ENCODE measurements at regions not wholly inside any gene's neighbourhood (a gene's known extent, or its start where the extent isn't known, plus 50 kb on each side); places are given as distances from the start of the nearest gene placed in this dataset.

GRCh38 chr6:126701676-126702560 is 362.0 kb downstream of the CENPW start:
- DNase-seq (ENCODE audit: insufficient read length, low spot score, missing footprints): no peak
- no peaks in the 10 kb centered on the region for H4K20me1 ChIP-seq (ENCODE audit: insufficient read depth, low read length)
- H3K27me3 ChIP-seq (ENCODE audit: insufficient read depth, low read length): no peaks in the 10 kb centered on the region
- peak overlapping the region; percentile 79 for H2AFZ ChIP-seq (ENCODE audit: low read length)
- H3K27ac ChIP-seq (ENCODE audit: low read depth, low read length): no peak overlapping the region
- no peaks in the 10 kb centered on the region for H3K79me2 ChIP-seq (ENCODE audit: insufficient read depth, low read length)
- peak overlapping the region; percentile 41 for H3K4me3 ChIP-seq (ENCODE audit: insufficient read depth, low read length)
- peak overlapping the region; percentile 54 for H3K4me2 ChIP-seq (ENCODE audit: insufficient read depth, low read length)
- H3K9me3 ChIP-seq (ENCODE audit: low read depth, low read length): no peaks in the 10 kb centered on the region
- no peak for TF ChIP-seq CTCF (IDR thresholded peaks at IDR 0.05; ENCODE audit: extremely low read depth, low read depth, low read length)
- no peaks in the 10 kb centered on the region for H3K36me3 ChIP-seq (ENCODE audit: insufficient read depth, low read length)
- no peaks in the 10 kb centered on the region for H3K4me1 ChIP-seq (ENCODE audit: insufficient read depth, low read length)

- Histone ChIP-seq H3K4me3 (ENCODE audit: insufficient read depth, low read length) (no peak overlapping the region), H3K79me2 (ENCODE audit: insufficient read depth, low read length) (no peaks in the 10 kb centered on the region), H3K4me1 (ENCODE audit: insufficient read depth, low read length) (peaks cover 10% of the 10 kb centered on the region), H3K9me3 (ENCODE audit: low read depth, low read length) (no peaks in the 10 kb centered on the region), H4K20me1 (ENCODE audit: insufficient read depth, low read length) (no peaks in the 10 kb centered on the region), H3K27ac (ENCODE audit: low read depth, low read length) (no peak overlapping the region), H2AFZ (ENCODE audit: low read length) (peak overlapping the region; percentile 32), H3K36me3 (ENCODE audit: insufficient read depth, low read length) (no peaks in the 10 kb centered on the region), H3K4me2 (ENCODE audit: insufficient read depth, low read length) (peak overlapping the region; percentile 27), H3K27me3 (ENCODE audit: insufficient read depth, low read length) (no peaks in the 10 kb centered on the region)
- TF ChIP-seq CTCF (IDR thresholded peaks at IDR 0.05; ENCODE audit: extremely low read depth, low read depth, low read length): no peak
- no peak for DNase-seq (ENCODE audit: insufficient read length, low spot score, missing footprints)
Measured at GRCh38 chr6:126716032-126716431, 376.1 kb downstream of the CENPW start.

GRCh38 chr6:126716826-126717509 is 377.1 kb downstream of the CENPW start:
- no peaks in the 10 kb centered on the region for H3K36me3 ChIP-seq (ENCODE audit: insufficient read depth, low read length)
- H3K79me2 ChIP-seq (ENCODE audit: insufficient read depth, low read length): no peaks in the 10 kb centered on the region
- no peak overlapping the region for H3K4me3 ChIP-seq (ENCODE audit: insufficient read depth, low read length)
- no peak overlapping the region for H3K27ac ChIP-seq (ENCODE audit: low read depth, low read length)
- no peak for TF ChIP-seq CTCF (IDR thresholded peaks at IDR 0.05; ENCODE audit: extremely low read depth, low read depth, low read length)
- H4K20me1 ChIP-seq (ENCODE audit: insufficient read depth, low read length): no peaks in the 10 kb centered on the region
- H3K27me3 ChIP-seq (ENCODE audit: insufficient read depth, low read length): no peaks in the 10 kb centered on the region
- no peak overlapping the region for H2AFZ ChIP-seq (ENCODE audit: low read length)
- DNase-seq (ENCODE audit: insufficient read length, low spot score, missing footprints): no peak
- no peak overlapping the region for H3K4me2 ChIP-seq (ENCODE audit: insufficient read depth, low read length)
- H3K4me1 ChIP-seq (ENCODE audit: insufficient read depth, low read length): peaks cover 16% of the 10 kb centered on the region
- H3K9me3 ChIP-seq (ENCODE audit: low read depth, low read length): no peaks in the 10 kb centered on the region

Data from osteoblast (primary cell).